Upper lobe of left lung (tissue), 6 donors: ENCODE measurements at regions not wholly inside any gene's neighbourhood (a gene's known extent, or its start where the extent isn't known, plus 50 kb on each side); places are given as distances from the start of the nearest gene placed in this dataset.

Experiments used
- ATAC-seq, 2 donors: fragments of 200-7000 bp; cut with Tn5 transposase; one replicate each; pipeline ENCODE4 v1.9.1; 2022; ENCODE audit warnings: mild to moderate bottlenecking in 2 of 2, moderate library complexity in 2 of 2; ENCODE audit not compliant: low FRiP score in 2 of 2
- DNase-seq, 2 donors: peaks; one replicate each; pipeline ENCODE4 v3.0.0-alpha.2; 2019 to 2020
- H3K27ac ChIP-seq, 4 donors: fragments of 200-600 bp; sonication (generic); one replicate each; pipeline ENCODE4 v1.5.1; 2016 to 2019
- H3K27me3 ChIP-seq, 4 donors: fragments of 200-600 bp; sonication (generic); one replicate each; pipeline ENCODE4 v1.5.1; 2017 to 2019
- H3K36me3 ChIP-seq, 4 donors: fragments of 200-600 bp; sonication (generic); one replicate each; pipeline ENCODE4 v1.5.1; 2016 to 2019
- H3K4me1 ChIP-seq, 4 donors: fragments of 200-600 bp; sonication (generic); one replicate each; pipeline ENCODE4 v1.5.1; 2018 to 2019
- H3K4me3 ChIP-seq, 4 donors: fragments of 200-600 bp; sonication (generic); one replicate each; pipeline ENCODE4 v1.5.1; 2017 to 2019; ENCODE audit warnings: mild to moderate bottlenecking in 2 of 4, moderate library complexity in 1 of 4
- H3K9me3 ChIP-seq, 4 donors: fragments of 200-600 bp; sonication (generic); one replicate each; pipeline ENCODE4 v1.5.1; 2018 to 2019
- EP300 ChIP-seq, 4 donors: sonication (generic); formaldehyde crosslinking; IDR thresholded peaks; one replicate each; pipeline ENCODE4 v1.5.1; 2017; ENCODE audit warnings: antibody characterized with exemption in 4 of 4, control low read depth in 2 of 4
- POLR2A ChIP-seq, 4 donors: fragments of 450-650 bp; IDR thresholded peaks; one replicate each; pipeline ENCODE4 v1.5.1; 2016 to 2017; ENCODE audit warnings: antibody characterized with exemption in 4 of 4, mild to moderate bottlenecking in 2 of 4
- POLR2AphosphoS5 ChIP-seq, 2 donors: sonication (generic); formaldehyde crosslinking; IDR thresholded peaks; one replicate each; pipeline ENCODE4 v1.5.1; 2017; ENCODE audit warnings: antibody characterized with exemption in 2 of 2
- WGBS, 2 donors: methylation state at CpG; one replicate each; pipeline ENCODE4 v1.1.5; 2017 to 2018; 5-methylcytosine and 5-hydroxymethylcytosine counted together
- TF ChIP-seq, protein P1 (sequence below), 6 experiments: fragments of 450-650 bp in 4 of 6; fragments of 200-600 bp in 2 of 6; sonication (generic) in 2 of 6; IDR thresholded peaks; one replicate each; pipeline ENCODE4 v1.5.1; 2016 to 2019; ENCODE audit warnings: antibody characterized with exemption in 6 of 6
- donor health status: DM: no; HTN: no; CAD: no; lungs with moderate emphysema.
- donor health status: DM: no; HTN: yes; CAD: no; lungs with severe emphysema.

DNA sequence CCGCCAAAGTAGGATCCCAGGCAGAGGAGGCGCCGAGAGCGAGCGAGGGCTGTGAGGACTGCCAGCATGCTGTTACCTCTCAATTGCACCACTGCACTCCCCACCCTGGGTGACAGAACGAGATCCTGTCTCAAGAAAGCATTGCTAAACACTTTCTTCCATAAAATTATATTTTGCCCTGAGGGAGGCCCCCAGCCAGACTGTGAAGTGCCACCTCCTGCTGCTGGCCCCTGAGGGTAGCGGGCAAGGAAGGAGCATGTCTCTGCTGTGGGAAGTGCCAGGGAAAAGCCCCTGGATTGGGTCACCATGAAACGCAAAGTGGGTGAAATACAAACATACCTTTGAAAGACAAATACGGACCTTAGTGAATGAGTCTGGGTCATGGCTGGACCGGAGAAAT is 78.0 kb upstream of the AMZ2 start:
- H3K9me3 ChIP-seq, result no peaks in the 10 kb centered on the region
- no peak overlapping the region for H3K27ac ChIP-seq
- H3K4me3 ChIP-seq, result peak overlapping the region in 3 of 4 donors; percentile 11 to 37 (median 17)
- no peaks in the 10 kb centered on the region for H3K36me3 ChIP-seq
- no peak for ATAC-seq
- 80 to 85% methylated on average over 9 to 10 of the region's 10 CpGs for WGBS, 2 donors
- DNase-seq, result no peak
- H3K4me1 ChIP-seq, result peaks cover 0 to 3% (median 0%) of the 10 kb centered on the region in 4 donors
- H3K27me3 ChIP-seq, result no peaks in the 10 kb centered on the region
- TF ChIP-seq, protein P1, sequence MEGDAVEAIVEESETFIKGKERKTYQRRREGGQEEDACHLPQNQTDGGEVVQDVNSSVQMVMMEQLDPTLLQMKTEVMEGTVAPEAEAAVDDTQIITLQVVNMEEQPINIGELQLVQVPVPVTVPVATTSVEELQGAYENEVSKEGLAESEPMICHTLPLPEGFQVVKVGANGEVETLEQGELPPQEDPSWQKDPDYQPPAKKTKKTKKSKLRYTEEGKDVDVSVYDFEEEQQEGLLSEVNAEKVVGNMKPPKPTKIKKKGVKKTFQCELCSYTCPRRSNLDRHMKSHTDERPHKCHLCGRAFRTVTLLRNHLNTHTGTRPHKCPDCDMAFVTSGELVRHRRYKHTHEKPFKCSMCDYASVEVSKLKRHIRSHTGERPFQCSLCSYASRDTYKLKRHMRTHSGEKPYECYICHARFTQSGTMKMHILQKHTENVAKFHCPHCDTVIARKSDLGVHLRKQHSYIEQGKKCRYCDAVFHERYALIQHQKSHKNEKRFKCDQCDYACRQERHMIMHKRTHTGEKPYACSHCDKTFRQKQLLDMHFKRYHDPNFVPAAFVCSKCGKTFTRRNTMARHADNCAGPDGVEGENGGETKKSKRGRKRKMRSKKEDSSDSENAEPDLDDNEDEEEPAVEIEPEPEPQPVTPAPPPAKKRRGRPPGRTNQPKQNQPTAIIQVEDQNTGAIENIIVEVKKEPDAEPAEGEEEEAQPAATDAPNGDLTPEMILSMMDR (IDR thresholded peaks at IDR 0.05), result no peak
- no peak for TF ChIP-seq EP300 (IDR thresholded peaks at IDR 0.05)
- no peak for TF ChIP-seq POLR2AphosphoS5 (IDR thresholded peaks at IDR 0.05)
- TF ChIP-seq POLR2A (IDR thresholded peaks at IDR 0.05), result no peak

DNA sequence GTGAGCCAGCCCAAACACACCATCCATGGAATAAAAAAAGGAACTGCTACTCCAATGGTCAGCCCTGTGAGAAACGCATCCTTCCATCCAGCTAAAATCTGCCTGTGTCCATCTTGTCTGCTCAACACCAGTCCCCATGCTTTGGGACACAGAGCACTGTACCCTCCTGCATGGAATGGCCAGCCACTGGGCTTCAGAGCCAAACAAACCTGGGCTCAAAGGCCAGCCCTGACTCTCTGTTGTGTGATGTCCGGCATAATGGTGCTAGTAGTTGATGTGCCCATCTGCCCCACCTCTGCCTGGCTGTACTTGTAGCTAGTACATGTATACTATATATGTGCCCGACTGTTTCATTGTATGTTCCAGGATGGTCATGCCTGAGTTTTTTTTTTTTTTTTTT is 77.6 kb upstream of the AMZ2 start:
- Histone ChIP-seq H3K4me3 (no peak overlapping the region), H3K36me3 (no peaks in the 10 kb centered on the region), H3K9me3 (no peaks in the 10 kb centered on the region), H3K4me1 (peaks cover 0 to 3% (median 0%) of the 10 kb centered on the region in 4 donors), H3K27me3 (no peaks in the 10 kb centered on the region), H3K27ac (no peak overlapping the region)
- 87 to 98% methylated on average over 3 of the region's 3 CpGs for WGBS, 2 donors
- DNase-seq, result no peak
- no peak for ATAC-seq
- TF ChIP-seq, protein P1 (IDR thresholded peaks at IDR 0.05), result no peak
- TF ChIP-seq POLR2AphosphoS5 (IDR thresholded peaks at IDR 0.05) (no peak), EP300 (IDR thresholded peaks at IDR 0.05) (no peak), POLR2A (IDR thresholded peaks at IDR 0.05) (no peak)

DNA sequence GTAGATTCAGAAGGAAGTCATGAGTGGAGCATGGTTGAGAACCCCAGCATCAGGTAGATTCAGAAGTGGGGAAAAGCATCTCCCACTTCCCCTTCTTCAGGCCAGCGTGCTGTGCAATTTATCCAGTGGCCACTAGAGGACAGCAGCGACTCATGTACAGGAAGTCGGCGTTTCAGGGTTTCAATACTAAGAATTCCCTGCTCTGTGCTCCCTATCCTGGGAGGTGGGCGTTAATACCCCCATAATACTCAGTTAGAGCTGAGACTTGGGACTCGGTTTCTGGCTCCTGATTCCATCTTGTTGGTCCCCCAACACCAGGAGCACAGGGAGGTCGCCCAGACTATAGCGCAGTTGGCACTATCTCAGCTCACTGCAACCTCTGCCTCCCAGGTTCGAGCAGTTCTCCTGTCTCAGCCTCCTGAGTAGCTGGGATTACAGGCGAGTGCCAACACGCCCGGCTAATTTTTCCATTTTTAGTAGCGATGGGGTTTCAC is 75.3 kb upstream of the AMZ2 start:
- DNase-seq, result peak in 1 of 2 donors; percentile 76
- Histone ChIP-seq H3K9me3 (no peaks in the 10 kb centered on the region), H3K27me3 (no peaks in the 10 kb centered on the region), H3K36me3 (no peaks in the 10 kb centered on the region), H3K4me3 (no peak overlapping the region), H3K27ac (no peak overlapping the region), H3K4me1 (peaks cover 0 to 3% (median 0%) of the 10 kb centered on the region in 4 donors)
- 22 to 32% methylated on average over 11 to 13 of the region's 13 CpGs for WGBS, 2 donors
- TF ChIP-seq, protein P1 (IDR thresholded peaks at IDR 0.05), result peak; percentile 90 to 99 (median 92)
- no peak for TF ChIP-seq POLR2A (IDR thresholded peaks at IDR 0.05)
- peak; percentile 71 to 91 for ATAC-seq

DNA sequence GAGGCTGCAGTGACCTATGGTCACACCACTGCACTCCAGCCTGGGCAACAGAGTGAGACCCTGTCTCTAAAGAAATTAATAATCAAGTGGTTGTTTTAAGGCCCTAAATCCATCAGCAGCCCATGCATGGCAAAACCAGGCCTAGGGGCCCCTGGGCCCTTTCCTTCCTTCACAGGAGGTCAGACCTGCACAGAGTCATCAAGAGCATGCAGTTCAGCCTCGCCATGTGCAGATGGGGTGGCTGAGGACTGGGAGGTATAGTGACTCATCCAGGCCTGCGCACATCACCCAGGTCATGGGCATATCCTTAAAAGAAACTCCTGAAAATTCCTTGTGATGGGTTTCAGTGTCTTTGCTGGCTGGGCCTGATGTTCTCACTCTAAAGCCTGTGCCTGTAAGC is 72.4 kb upstream of the AMZ2 start:
- ATAC-seq, result no peak
- Histone ChIP-seq H3K27ac (no peak overlapping the region), H3K4me1 (peaks cover 0 to 3% (median 0%) of the 10 kb centered on the region in 4 donors), H3K27me3 (no peaks in the 10 kb centered on the region), H3K9me3 (no peaks in the 10 kb centered on the region), H3K36me3 (no peaks in the 10 kb centered on the region), H3K4me3 (no peak overlapping the region)
- WGBS, 2 donors, result 89% methylated on average over 2 of the region's 2 CpGs; no CpG with 5 or more reads in 1 of the 2 donors
- DNase-seq, result no peak
- no peak for TF ChIP-seq EP300 (IDR thresholded peaks at IDR 0.05)
- TF ChIP-seq, protein P1 (IDR thresholded peaks at IDR 0.05), result no peak
- no peak for TF ChIP-seq POLR2AphosphoS5 (IDR thresholded peaks at IDR 0.05)
- no peak for TF ChIP-seq POLR2A (IDR thresholded peaks at IDR 0.05)

DNA sequence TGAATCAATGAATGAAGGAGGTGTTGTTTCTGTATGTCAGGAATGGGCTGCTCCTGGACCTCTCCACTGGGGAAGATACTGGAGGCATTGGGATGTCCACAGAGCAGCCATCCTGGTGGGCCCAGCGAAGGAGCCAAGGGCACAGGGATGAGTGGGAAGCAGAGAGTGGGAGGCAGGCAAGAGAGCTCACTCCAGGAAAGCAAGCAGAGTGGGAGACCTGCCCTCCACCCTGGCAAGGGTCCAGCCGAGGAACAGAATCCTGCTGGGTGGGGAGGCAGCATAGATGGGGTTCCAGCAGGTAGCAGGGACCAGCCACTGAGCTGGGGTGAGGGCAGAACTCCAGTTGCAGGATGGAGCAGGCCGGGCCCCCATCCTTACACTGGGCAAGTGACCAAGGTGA is 71.9 kb upstream of the AMZ2 start:
- ATAC-seq, result peak in 1 of 2 donors; percentile 42
- no peak for DNase-seq

More for the DNA sequence above, 71.9 kb upstream of the AMZ2 start:
- Histone ChIP-seq H3K36me3 (no peaks in the 10 kb centered on the region), H3K27me3 (no peaks in the 10 kb centered on the region), H3K27ac (no peak overlapping the region), H3K9me3 (no peaks in the 10 kb centered on the region), H3K4me1 (peaks cover 0 to 3% (median 0%) of the 10 kb centered on the region in 4 donors), H3K4me3 (no peak overlapping the region)
- TF ChIP-seq POLR2AphosphoS5 (IDR thresholded peaks at IDR 0.05) (no peak), EP300 (IDR thresholded peaks at IDR 0.05) (no peak), POLR2A (IDR thresholded peaks at IDR 0.05) (no peak)
- TF ChIP-seq, protein P1 (IDR thresholded peaks at IDR 0.05), result no peak
- WGBS, 2 donors, result 78 to 91% methylated on average over 2 to 3 of the region's 3 CpGs
